Sigmoid colon (tissue), 6 donors: ENCODE measurements at regions not wholly inside any gene's neighbourhood (a gene's known extent, or its start where the extent isn't known, plus 50 kb on each side); places are given as distances from the start of the nearest gene placed in this dataset.

Experiments
- DNase-seq: peaks from one replicate; pipeline ENCODE4 v3.0.0-alpha.2; 2019
- H3K27ac ChIP-seq, 4 donors: fragments of 200-600 bp; sonication (generic); one replicate each; pipeline ENCODE4 v1.5.1; 2016 to 2019; ENCODE audit warnings: mild to moderate bottlenecking in 1 of 4
- H3K27me3 ChIP-seq, 3 donors: fragments of 200-600 bp; sonication (generic); one replicate each; pipeline ENCODE4 v1.5.1; 2019; ENCODE audit warnings: mild to moderate bottlenecking in 1 of 3
- H3K36me3 ChIP-seq, 4 donors: fragments of 200-600 bp; sonication (generic); one replicate each; pipeline ENCODE4 v1.5.1; 2016 to 2019
- H3K4me1 ChIP-seq, 4 donors: fragments of 200-600 bp; sonication (generic); one replicate each; pipeline ENCODE4 v1.5.1; 2017 to 2019
- H3K4me3 ChIP-seq, 4 donors: fragments of 200-600 bp; sonication (generic); one replicate each; pipeline ENCODE4 v1.5.1; 2017 to 2019; ENCODE audit warnings: mild to moderate bottlenecking in 2 of 4, moderate library complexity in 1 of 4
- H3K9me3 ChIP-seq, 4 donors: fragments of 200-600 bp in 3 of 4; sonication (generic) in 3 of 4; one replicate each; pipeline versions ENCODE4 v1.5.1 to v1.6.1; 2013 to 2019
- EP300 ChIP-seq, 4 donors: sonication (generic); formaldehyde crosslinking; IDR thresholded peaks; one replicate each; pipeline ENCODE4 v1.6.1; 2017; ENCODE audit warnings: antibody characterized with exemption in 4 of 4
- POLR2A ChIP-seq, 2 donors: fragments of 450-650 bp; IDR thresholded peaks; one replicate each; pipeline ENCODE4 v1.6.1; 2016; ENCODE audit warnings: antibody characterized with exemption in 2 of 2, mild to moderate bottlenecking in 2 of 2, moderate library complexity in 2 of 2
- POLR2AphosphoS5 ChIP-seq, 4 donors: sonication (generic); formaldehyde crosslinking; IDR thresholded peaks; one replicate each; pipeline ENCODE4 v1.6.1; 2017; ENCODE audit warnings: antibody characterized with exemption in 4 of 4
- WGBS, 2 donors: extraction: QIAGEN DNeasy Blood & Tissue Kit; methylation state at CpG; one replicate each; pipeline ENCODE4 v1.1.7; 2013; 5-methylcytosine and 5-hydroxymethylcytosine counted together
- intact Hi-C: fragments of 100-400 bp; cut with DNase I; formaldehyde crosslinking; loops from one replicate; pipeline ENCODE4 v1.15.1; 2023
- TF ChIP-seq, protein P1 (sequence below), 4 experiments: fragments of 450-650 bp in 3 of 4; fragments of 200-600 bp in 1 of 4; IDR thresholded peaks; one replicate each; pipeline ENCODE4 v1.5.1; 2016 to 2019; ENCODE audit warnings: antibody characterized with exemption in 4 of 4, mild to moderate bottlenecking in 3 of 4, moderate library complexity in 2 of 4
- donor health status: healthy with polysubstance abuse.
- donor health status: healthy.

DNA sequence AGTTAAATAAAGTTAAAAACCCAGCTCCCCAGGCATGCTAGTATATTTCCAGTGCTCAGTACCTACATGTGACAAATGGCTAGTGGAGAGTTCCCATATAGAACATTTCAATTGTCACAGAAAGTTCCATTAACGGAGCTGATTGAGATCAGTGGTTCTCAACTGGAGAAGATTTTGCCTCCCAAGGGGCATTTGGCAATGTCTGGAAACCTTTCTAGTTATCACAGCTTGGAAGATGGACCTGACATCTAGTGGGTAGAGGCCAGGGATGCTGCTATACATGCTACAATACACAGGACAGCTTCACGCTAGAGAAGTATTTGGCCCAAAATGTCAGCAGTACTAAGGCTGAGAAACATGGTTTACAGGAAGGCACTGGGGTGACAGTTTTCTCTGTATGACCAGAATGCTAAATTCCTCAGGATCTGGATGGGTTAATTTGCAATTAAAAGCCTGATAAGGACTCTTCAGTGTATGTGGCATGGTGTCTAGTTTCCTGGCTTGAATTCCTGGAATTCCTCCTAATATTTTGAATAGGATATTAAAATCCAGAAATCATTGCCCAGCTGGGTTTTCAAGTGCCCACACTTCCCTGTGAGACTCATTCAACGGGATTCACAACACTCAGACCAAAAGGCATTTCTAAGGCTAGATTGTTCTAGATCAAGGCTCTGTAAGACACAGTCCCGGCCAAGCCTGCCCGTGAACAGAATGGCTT, 84.7 kb upstream of the SALL4 start:
- WGBS, 2 donors, result 79 to 86% methylated on average over 5 of the region's 5 CpGs
- no peaks in the 10 kb centered on the region for H3K4me1 ChIP-seq
- intact Hi-C loops, result no loop called here
- H3K36me3 ChIP-seq, result no peaks in the 10 kb centered on the region
- H3K27me3 ChIP-seq, result no peaks in the 10 kb centered on the region
- no peak overlapping the region for H3K4me3 ChIP-seq
- no peak for DNase-seq
- no peak for TF ChIP-seq POLR2A (IDR thresholded peaks at IDR 0.05)
- TF ChIP-seq, protein P1, sequence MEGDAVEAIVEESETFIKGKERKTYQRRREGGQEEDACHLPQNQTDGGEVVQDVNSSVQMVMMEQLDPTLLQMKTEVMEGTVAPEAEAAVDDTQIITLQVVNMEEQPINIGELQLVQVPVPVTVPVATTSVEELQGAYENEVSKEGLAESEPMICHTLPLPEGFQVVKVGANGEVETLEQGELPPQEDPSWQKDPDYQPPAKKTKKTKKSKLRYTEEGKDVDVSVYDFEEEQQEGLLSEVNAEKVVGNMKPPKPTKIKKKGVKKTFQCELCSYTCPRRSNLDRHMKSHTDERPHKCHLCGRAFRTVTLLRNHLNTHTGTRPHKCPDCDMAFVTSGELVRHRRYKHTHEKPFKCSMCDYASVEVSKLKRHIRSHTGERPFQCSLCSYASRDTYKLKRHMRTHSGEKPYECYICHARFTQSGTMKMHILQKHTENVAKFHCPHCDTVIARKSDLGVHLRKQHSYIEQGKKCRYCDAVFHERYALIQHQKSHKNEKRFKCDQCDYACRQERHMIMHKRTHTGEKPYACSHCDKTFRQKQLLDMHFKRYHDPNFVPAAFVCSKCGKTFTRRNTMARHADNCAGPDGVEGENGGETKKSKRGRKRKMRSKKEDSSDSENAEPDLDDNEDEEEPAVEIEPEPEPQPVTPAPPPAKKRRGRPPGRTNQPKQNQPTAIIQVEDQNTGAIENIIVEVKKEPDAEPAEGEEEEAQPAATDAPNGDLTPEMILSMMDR (IDR thresholded peaks at IDR 0.05), result no peak
- no peak for TF ChIP-seq POLR2AphosphoS5 (IDR thresholded peaks at IDR 0.05)
- TF ChIP-seq EP300 (IDR thresholded peaks at IDR 0.05), result no peak
- H3K9me3 ChIP-seq, result no peaks in the 10 kb centered on the region
- no peak overlapping the region for H3K27ac ChIP-seq

DNA sequence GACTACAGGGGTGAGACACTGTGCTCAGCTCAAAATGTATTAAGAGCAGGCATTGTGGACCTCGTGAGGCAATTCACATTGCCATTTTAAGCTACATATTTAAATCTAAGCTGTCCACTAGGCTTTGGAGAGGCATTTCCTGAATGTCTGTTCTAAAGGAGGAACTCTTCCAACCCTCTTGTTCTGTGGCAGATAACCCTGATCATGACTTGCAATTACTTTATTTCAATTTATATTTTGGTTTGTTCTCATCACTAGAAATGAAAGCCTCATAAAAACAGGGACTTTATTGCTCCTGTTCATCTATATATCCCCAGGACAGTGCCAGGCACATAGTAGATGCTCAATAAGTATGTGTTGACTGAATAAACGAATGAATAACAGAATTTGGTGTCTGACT, 84.0 kb upstream of the SALL4 start:
- no peaks in the 10 kb centered on the region for H3K4me1 ChIP-seq
- no peak for TF ChIP-seq POLR2A (IDR thresholded peaks at IDR 0.05)
- TF ChIP-seq, protein P1 (IDR thresholded peaks at IDR 0.05), result no peak
- no peak for TF ChIP-seq EP300 (IDR thresholded peaks at IDR 0.05)
- no peak for TF ChIP-seq POLR2AphosphoS5 (IDR thresholded peaks at IDR 0.05)
- no peaks in the 10 kb centered on the region for H3K36me3 ChIP-seq
- WGBS, 2 donors, result 42 to 58% methylated on average over 2 of the region's 2 CpGs
- H3K4me3 ChIP-seq, result no peak overlapping the region
- intact Hi-C loops, result no loop called here
- no peak for DNase-seq
- H3K27ac ChIP-seq, result no peak overlapping the region
- H3K27me3 ChIP-seq, result no peaks in the 10 kb centered on the region
- H3K9me3 ChIP-seq, result no peaks in the 10 kb centered on the region

DNA sequence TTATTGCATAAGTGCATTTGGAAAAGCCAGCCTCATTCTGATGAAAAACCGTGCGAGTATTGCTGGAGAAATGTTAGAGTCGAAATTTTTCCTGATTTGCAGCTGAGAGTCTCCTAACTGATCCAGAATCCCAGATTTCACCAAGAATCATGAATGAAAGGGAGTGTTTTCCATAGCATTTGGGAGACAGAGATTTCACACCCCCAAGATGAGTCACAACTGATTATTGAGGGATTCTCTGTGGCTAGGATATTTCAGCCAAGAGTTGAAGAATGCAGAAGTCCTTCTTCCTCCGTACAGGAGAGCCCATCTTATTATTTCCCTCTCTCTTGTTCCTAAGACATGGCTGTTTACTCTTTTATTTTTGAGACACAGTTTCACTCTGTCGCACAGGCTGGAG, 82.2 kb upstream of the SALL4 start:
- 82 to 88% methylated on average over 5 of the region's 5 CpGs for WGBS, 2 donors
- Histone ChIP-seq H3K27me3 (no peaks in the 10 kb centered on the region), H3K4me1 (no peaks in the 10 kb centered on the region), H3K4me3 (no peak overlapping the region), H3K9me3 (no peaks in the 10 kb centered on the region), H3K36me3 (no peaks in the 10 kb centered on the region), H3K27ac (no peak overlapping the region)
- no peak for DNase-seq
- intact Hi-C loops, result no loop called here
- TF ChIP-seq EP300 (IDR thresholded peaks at IDR 0.05), result no peak
- TF ChIP-seq, protein P1 (IDR thresholded peaks at IDR 0.05), result no peak
- no peak for TF ChIP-seq POLR2A (IDR thresholded peaks at IDR 0.05)
- TF ChIP-seq POLR2AphosphoS5 (IDR thresholded peaks at IDR 0.05), result no peak

DNA sequence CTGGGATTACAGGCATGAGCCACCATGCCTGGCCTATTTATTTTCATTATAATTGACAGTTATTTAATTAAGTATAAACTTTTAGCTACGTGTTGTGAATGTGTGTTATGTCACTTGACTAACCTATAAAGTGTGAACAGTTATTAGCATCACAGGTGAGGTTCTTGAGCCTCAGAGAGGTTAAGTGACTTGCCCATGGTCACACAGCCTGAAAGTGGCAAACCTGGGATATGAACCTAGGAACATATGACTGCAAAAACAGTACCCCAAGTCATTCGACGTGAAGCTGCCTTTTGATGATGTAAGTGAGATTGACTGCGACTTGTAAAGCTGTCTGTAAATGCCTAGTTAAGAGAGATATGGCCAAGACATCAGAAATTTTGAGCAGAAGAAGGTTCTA, 77.9 kb upstream of the SALL4 start:
- no peak overlapping the region for H3K27ac ChIP-seq
- no peaks in the 10 kb centered on the region for H3K36me3 ChIP-seq
- intact Hi-C loops, result no loop called here
- no peak for DNase-seq
- TF ChIP-seq, protein P1 (IDR thresholded peaks at IDR 0.05), result no peak
- TF ChIP-seq EP300 (IDR thresholded peaks at IDR 0.05), result no peak
- TF ChIP-seq POLR2A (IDR thresholded peaks at IDR 0.05), result no peak
- TF ChIP-seq POLR2AphosphoS5 (IDR thresholded peaks at IDR 0.05), result no peak
- no peak overlapping the region for H3K4me3 ChIP-seq
- no peaks in the 10 kb centered on the region for H3K9me3 ChIP-seq
- H3K4me1 ChIP-seq, result no peaks in the 10 kb centered on the region
- H3K27me3 ChIP-seq, result peaks cover 0 to 6% (median 0%) of the 10 kb centered on the region in 3 donors
- 88 to 92% methylated on average over 4 of the region's 4 CpGs for WGBS, 2 donors
